ENCODE measurements at regions not wholly inside any gene's neighbourhood (a gene's known extent, or its start where the extent isn't known, plus 50 kb on each side); places are given as distances from the start of the nearest gene placed in this dataset.

DNA sequence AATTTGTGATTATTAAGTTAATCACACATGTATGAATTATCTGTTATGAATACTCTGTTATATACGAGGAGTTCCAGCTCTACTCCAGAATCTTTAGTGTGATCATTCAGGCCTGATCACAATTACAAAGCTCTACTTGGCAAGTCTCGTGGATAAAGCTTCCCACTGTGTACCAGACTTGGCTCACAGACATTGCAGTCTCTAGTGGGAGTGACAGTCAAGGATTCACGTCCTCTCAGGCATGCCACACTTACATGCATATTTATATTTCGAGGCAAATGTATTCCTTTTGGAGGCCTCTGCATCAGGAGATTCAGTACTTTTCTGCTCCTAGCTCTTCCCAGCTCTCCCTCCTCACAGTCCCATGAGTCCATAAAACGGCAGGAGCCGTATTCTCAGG lies 403.4 kb upstream of the CDH7 start:
- Histone ChIP-seq H4K20me1 (ENCODE audit: insufficient read depth, low read length) (no peaks in the 10 kb centered on the region), H3K9me3 (ENCODE audit: low read length) (no peaks in the 10 kb centered on the region), H3K4me3 (replicated peaks in 1 of 3; ENCODE audit: insufficient read depth in 1 of 3, low read depth in 2 of 3, low read length in 3 of 3) (no peak overlapping the region), H3K36me3 (replicated peaks in 1 of 2; ENCODE audit: control insufficient read depth in 1 of 2, insufficient read depth in 2 of 2, low read length in 2 of 2) (no peaks in the 10 kb centered on the region), H2AFZ (ENCODE audit: low read length) (no peak overlapping the region), H3K27ac (ENCODE audit: extremely low read length, insufficient read depth, low read length) (no peak overlapping the region), H3K27me3 (ENCODE audit: control insufficient read depth in 1 of 2, insufficient read depth in 2 of 2, low read length in 2 of 2) (no peaks in the 10 kb centered on the region), H3K79me2 (ENCODE audit: insufficient read depth, low read length) (no peaks in the 10 kb centered on the region), H3K9ac (ENCODE audit: insufficient read depth, low read depth, low read length) (no peak overlapping the region), H3K4me1 (ENCODE audit: insufficient read depth, low read length) (no peaks in the 10 kb centered on the region), H3K4me2 (ENCODE audit: low read depth, low read length) (no peak overlapping the region)
- CTCF ChIA-PET (ENCODE audit: low intra/inter-chr PET ratio, low total read pairs), result no interaction called here
- no peak for ATAC-seq
- POLR2A ChIA-PET, result no interaction called here
- BruUV-seq (replicated peaks), result no TSS peak
- DNase-seq (ENCODE audit: low spot score), result no peak
- intact Hi-C loops (cut with micrococcal nuclease; ENCODE audit: unreplicated experiment), result no loop called here
- no peak for FAIRE-seq
- 0% methylated on average over 6 of the region's 6 CpGs for WGBS (ENCODE audit: low lambda C conversion rate)
- in situ Hi-C loops (cut with HindIII; ENCODE audit: extremely low pct_ligation_motif_present, low pct_unique_long_range_greater_than_20kb), result no loop called here
- TF ChIP-seq, protein P1, sequence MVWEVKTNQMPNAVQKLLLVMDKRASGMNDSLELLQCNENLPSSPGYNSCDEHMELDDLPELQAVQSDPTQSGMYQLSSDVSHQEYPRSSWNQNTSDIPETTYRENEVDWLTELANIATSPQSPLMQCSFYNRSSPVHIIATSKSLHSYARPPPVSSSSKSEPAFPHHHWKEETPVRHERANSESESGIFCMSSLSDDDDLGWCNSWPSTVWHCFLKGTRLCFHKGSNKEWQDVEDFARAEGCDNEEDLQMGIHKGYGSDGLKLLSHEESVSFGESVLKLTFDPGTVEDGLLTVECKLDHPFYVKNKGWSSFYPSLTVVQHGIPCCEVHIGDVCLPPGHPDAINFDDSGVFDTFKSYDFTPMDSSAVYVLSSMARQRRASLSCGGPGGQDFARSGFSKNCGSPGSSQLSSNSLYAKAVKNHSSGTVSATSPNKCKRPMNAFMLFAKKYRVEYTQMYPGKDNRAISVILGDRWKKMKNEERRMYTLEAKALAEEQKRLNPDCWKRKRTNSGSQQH (CRISPR knock-in tag; IDR thresholded peaks at IDR 0.05; ENCODE audit: low read depth), result no peak
- TF ChIP-seq TBX3 (IDR thresholded peaks at IDR 0.05; ENCODE audit: borderline replicate concordance) (no peak), ZNF839 (CRISPR knock-in tag; IDR thresholded peaks at IDR 0.05; ENCODE audit: borderline replicate concordance) (no peak)

DNA sequence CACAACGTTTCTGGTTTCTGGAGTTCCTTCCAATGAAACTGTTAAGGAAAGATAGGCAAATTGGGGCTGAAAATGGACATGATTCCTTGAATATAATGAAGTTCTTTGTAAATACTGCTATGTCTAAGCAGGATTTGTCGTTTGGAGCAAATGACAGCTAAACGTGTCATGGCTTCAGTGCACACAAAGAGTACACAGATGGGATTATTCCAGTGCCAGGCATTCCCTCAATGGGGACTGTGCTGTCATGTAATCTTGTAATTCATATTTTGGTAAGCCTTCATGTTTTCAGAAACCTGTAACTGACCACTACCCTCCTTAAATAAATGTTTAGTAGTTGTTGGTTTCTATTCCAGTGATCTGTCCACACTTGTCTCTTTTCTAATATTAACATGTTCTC lies 404.7 kb upstream of the CDH7 start:
- no peaks in the 10 kb centered on the region for H3K79me2 ChIP-seq (ENCODE audit: insufficient read depth, low read length)
- ATAC-seq, result no peak
- intact Hi-C loops (cut with micrococcal nuclease; ENCODE audit: unreplicated experiment), result no loop called here
- WGBS (ENCODE audit: low lambda C conversion rate), result 8% methylated on average over 3 of the region's 3 CpGs
- no peak for DNase-seq (ENCODE audit: low spot score)
- no peaks in the 10 kb centered on the region for H4K20me1 ChIP-seq (ENCODE audit: insufficient read depth, low read length)
- no peak overlapping the region for H3K27ac ChIP-seq (ENCODE audit: extremely low read length, insufficient read depth, low read length)
- no peak overlapping the region for H3K4me3 ChIP-seq (replicated peaks in 1 of 3; ENCODE audit: insufficient read depth in 1 of 3, low read depth in 2 of 3, low read length in 3 of 3)
- no TSS peak for BruUV-seq (replicated peaks)
- POLR2A ChIA-PET, result no interaction called here
- H3K9me3 ChIP-seq (ENCODE audit: low read length), result no peaks in the 10 kb centered on the region
- no peak for FAIRE-seq
- H3K27me3 ChIP-seq (ENCODE audit: control insufficient read depth in 1 of 2, insufficient read depth in 2 of 2, low read length in 2 of 2), result no peaks in the 10 kb centered on the region
- no peak overlapping the region for H3K9ac ChIP-seq (ENCODE audit: insufficient read depth, low read depth, low read length)
- no peak overlapping the region for H2AFZ ChIP-seq (ENCODE audit: low read length)
- CTCF ChIA-PET (ENCODE audit: low intra/inter-chr PET ratio, low total read pairs), result no interaction called here
- in situ Hi-C loops (cut with HindIII; ENCODE audit: extremely low pct_ligation_motif_present, low pct_unique_long_range_greater_than_20kb), result no loop called here
- no peaks in the 10 kb centered on the region for H3K36me3 ChIP-seq (replicated peaks in 1 of 2; ENCODE audit: control insufficient read depth in 1 of 2, insufficient read depth in 2 of 2, low read length in 2 of 2)
- H3K4me2 ChIP-seq (ENCODE audit: low read depth, low read length), result no peak overlapping the region
- H3K4me1 ChIP-seq (ENCODE audit: insufficient read depth, low read length), result no peaks in the 10 kb centered on the region
- TF ChIP-seq, protein P2, sequence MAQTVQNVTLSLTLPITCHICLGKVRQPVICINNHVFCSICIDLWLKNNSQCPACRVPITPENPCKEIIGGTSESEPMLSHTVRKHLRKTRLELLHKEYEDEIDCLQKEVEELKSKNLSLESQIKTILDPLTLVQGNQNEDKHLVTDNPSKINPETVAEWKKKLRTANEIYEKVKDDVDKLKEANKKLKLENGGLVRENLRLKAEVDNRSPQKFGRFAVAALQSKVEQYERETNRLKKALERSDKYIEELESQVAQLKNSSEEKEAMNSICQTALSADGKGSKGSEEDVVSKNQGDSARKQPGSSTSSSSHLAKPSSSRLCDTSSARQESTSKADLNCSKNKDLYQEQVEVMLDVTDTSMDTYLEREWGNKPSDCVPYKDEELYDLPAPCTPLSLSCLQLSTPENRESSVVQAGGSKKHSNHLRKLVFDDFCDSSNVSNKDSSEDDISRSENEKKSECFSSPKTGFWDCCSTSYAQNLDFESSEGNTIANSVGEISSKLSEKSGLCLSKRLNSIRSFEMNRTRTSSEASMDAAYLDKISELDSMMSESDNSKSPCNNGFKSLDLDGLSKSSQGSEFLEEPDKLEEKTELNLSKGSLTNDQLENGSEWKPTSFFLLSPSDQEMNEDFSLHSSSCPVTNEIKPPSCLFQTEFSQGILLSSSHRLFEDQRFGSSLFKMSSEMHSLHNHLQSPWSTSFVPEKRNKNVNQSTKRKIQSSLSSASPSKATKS (CRISPR knock-in tag; IDR thresholded peaks at IDR 0.05), result no peak
- TF ChIP-seq TCF12 (IDR thresholded peaks at IDR 0.05) (no peak), TCF12 (CRISPR knock-in tag; IDR thresholded peaks at IDR 0.05) (no peak), ZNF501 (CRISPR knock-in tag; IDR thresholded peaks at IDR 0.05) (no peak), ZBTB7B (CRISPR knock-in tag; IDR thresholded peaks at IDR 0.05) (no peak), ZNF367 (CRISPR knock-in tag; IDR thresholded peaks at IDR 0.05; ENCODE audit: borderline replicate concordance) (no peak), RARG (CRISPR knock-in tag; IDR thresholded peaks at IDR 0.05; ENCODE audit: low read depth) (no peak)
- TF ChIP-seq, protein P3, sequence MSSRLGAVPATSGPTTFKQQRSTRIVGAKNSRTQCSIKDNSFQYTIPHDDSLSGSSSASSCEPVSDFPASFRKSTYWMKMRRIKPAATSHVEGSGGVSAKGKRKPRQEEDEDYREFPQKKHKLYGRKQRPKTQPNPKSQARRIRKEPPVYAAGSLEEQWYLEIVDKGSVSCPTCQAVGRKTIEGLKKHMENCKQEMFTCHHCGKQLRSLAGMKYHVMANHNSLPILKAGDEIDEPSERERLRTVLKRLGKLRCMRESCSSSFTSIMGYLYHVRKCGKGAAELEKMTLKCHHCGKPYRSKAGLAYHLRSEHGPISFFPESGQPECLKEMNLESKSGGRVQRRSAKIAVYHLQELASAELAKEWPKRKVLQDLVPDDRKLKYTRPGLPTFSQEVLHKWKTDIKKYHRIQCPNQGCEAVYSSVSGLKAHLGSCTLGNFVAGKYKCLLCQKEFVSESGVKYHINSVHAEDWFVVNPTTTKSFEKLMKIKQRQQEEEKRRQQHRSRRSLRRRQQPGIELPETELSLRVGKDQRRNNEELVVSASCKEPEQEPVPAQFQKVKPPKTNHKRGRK (CRISPR knock-in tag; IDR thresholded peaks at IDR 0.05), result no peak
- TF ChIP-seq, protein P4, sequence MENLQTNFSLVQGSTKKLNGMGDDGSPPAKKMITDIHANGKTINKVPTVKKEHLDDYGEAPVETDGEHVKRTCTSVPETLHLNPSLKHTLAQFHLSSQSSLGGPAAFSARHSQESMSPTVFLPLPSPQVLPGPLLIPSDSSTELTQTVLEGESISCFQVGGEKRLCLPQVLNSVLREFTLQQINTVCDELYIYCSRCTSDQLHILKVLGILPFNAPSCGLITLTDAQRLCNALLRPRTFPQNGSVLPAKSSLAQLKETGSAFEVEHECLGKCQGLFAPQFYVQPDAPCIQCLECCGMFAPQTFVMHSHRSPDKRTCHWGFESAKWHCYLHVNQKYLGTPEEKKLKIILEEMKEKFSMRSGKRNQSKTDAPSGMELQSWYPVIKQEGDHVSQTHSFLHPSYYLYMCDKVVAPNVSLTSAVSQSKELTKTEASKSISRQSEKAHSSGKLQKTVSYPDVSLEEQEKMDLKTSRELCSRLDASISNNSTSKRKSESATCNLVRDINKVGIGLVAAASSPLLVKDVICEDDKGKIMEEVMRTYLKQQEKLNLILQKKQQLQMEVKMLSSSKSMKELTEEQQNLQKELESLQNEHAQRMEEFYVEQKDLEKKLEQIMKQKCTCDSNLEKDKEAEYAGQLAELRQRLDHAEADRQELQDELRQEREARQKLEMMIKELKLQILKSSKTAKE (CRISPR knock-in tag; IDR thresholded peaks at IDR 0.05; ENCODE audit: borderline replicate concordance), result no peak
